H1 (cell line): ENCODE measurements at regions not wholly inside any gene's neighbourhood (a gene's known extent, or its start where the extent isn't known, plus 50 kb on each side); places are given as distances from the start of the nearest gene placed in this dataset.

Experiments used
- CTCF ChIA-PET: fragments of 300-600 bp; sonication (Branson Sonifier 250); formaldehyde crosslinking; loops from one replicate; lab custom pipeline; 2021; ENCODE audit not compliant: partially characterized antibody; lab: Charles Lee
- POLR2A ChIA-PET: fragments of 300-600 bp; sonication (Branson Sonifier 250); formaldehyde crosslinking; loops from one replicate; lab custom pipeline; 2021; ENCODE audit warnings: inconsistent platforms; ENCODE audit not compliant: partially characterized antibody; lab: Charles Lee
- DNase-seq, 2 experiments: peaks; one replicate each; pipeline versions ENCODE4 v3.0.0 to v3.0.0-alpha.2; 2010 to 2022; ENCODE audit warnings: low spot score in 2 of 2, low read depth in 1 of 2, mixed read lengths in 1 of 2
- FAIRE-seq: peaks from 2 replicates; lab custom pipeline; 2011; peaks lifted over from hg19 to GRCh38; lab: Jason Lieb, UNC
- H2AFZ ChIP-seq: 2 replicates; pipeline ENCODE4 v1.8.1; 2012; ENCODE audit warnings: low read length, inconsistent platforms
- H2AK5ac ChIP-seq: 2 replicates; pipeline ENCODE4 v1.6.1; 2013; ENCODE audit warnings: low read depth, low read length
- H2BK120ac ChIP-seq: replicated peaks from 2 replicates; pipeline ENCODE3; 2013; ENCODE audit warnings: low read depth, low read length, inconsistent platforms
- H2BK12ac ChIP-seq: 2 replicates; pipeline ENCODE4 v1.6.1; 2013; ENCODE audit warnings: low read depth, low read length
- H2BK15ac ChIP-seq: 2 replicates; pipeline ENCODE4 v1.6.1; 2013; ENCODE audit warnings: low read length
- H2BK20ac ChIP-seq: 2 replicates; pipeline ENCODE4 v1.6.1; 2013; ENCODE audit warnings: low read length
- H2BK5ac ChIP-seq: 2 replicates; pipeline ENCODE4 v1.6.1; 2013; ENCODE audit warnings: low read depth, low read length
- H3K14ac ChIP-seq: 2 replicates; pipeline ENCODE4 v1.6.1; 2013; ENCODE audit warnings: inconsistent platforms; ENCODE audit not compliant: insufficient read length
- H3K18ac ChIP-seq: 2 replicates; pipeline ENCODE4 v1.6.1; 2013; ENCODE audit warnings: low read length; ENCODE audit errors: extremely low read depth
- H3K23ac ChIP-seq: 2 replicates; pipeline ENCODE4 v1.6.1; 2013; ENCODE audit warnings: inconsistent platforms; ENCODE audit not compliant: insufficient read length
- H3K23me2 ChIP-seq: 2 replicates; pipeline ENCODE4 v1.6.1; 2013; ENCODE audit warnings: low read depth, low read length
- H3K27ac ChIP-seq: 2 replicates; pipeline ENCODE4 v1.6.1; 2011; ENCODE audit warnings: low read depth, low read length, inconsistent platforms
- H3K27me3 ChIP-seq, 4 experiments: replicated peaks in 1 of 4; 1 replicate in 1 of 4; 2 replicates in 3 of 4; pipeline versions ENCODE4 v1.6.1 to v1.8.1; 2011 to 2013; ENCODE audit warnings: low read length in 3 of 4, mild to moderate bottlenecking in 3 of 4, inconsistent platforms in 2 of 4, mixed read lengths in 2 of 4, moderate library complexity in 1 of 4; ENCODE audit not compliant: control insufficient read depth in 3 of 4, insufficient read depth in 3 of 4; ENCODE audit errors: extremely low read depth in 1 of 4
- H3K36me3 ChIP-seq, 4 experiments: 2 replicates each; pipeline versions ENCODE4 v1.6.1 to v1.8.1; 2011 to 2013; ENCODE audit warnings: mild to moderate bottlenecking in 4 of 4, low read length in 3 of 4, moderate library complexity in 2 of 4, control low read depth in 1 of 4, inconsistent platforms in 1 of 4; ENCODE audit not compliant: insufficient read depth in 4 of 4, control insufficient read depth in 2 of 4
- H3K4ac ChIP-seq: replicated peaks from 2 replicates; pipeline ENCODE3; 2013; ENCODE audit warnings: low read length, low read depth, mixed read lengths, inconsistent platforms; ENCODE audit not compliant: insufficient read length
- H3K4me1 ChIP-seq, 4 experiments: replicated peaks in 1 of 4; 1 replicate in 1 of 4; 2 replicates in 3 of 4; pipeline versions ENCODE4 v1.6.1 to v1.8.1; 2011 to 2013; ENCODE audit warnings: low read length in 3 of 4, inconsistent platforms in 2 of 4, mixed read lengths in 1 of 4; ENCODE audit not compliant: insufficient read depth in 4 of 4, control insufficient read depth in 3 of 4
- H3K4me2 ChIP-seq, 2 experiments: 2 replicates each; pipeline versions ENCODE4 v1.6.1 to v1.8.1; 2011 to 2013; ENCODE audit warnings: low read depth in 2 of 2, low read length in 2 of 2, control low read depth in 1 of 2, inconsistent platforms in 1 of 2, mild to moderate bottlenecking in 1 of 2; ENCODE audit not compliant: insufficient read depth in 1 of 2
- H3K4me3 ChIP-seq, 4 experiments: fragments of 200-600, 300-600 bp in 1 of 4; sonication (generic), shearing (Covaris generic), sonication (Bioruptor Twin) in 1 of 4; 2 replicates each; pipeline versions ENCODE4 v1.5.1 to v1.8.1; 2011 to 2016; ENCODE audit warnings: low read length in 4 of 4, low read depth in 3 of 4, control low read depth in 2 of 4, inconsistent platforms in 2 of 4, mild to moderate bottlenecking in 2 of 4, mixed read lengths in 1 of 4, moderate library complexity in 1 of 4; ENCODE audit not compliant: insufficient read depth in 2 of 4; ENCODE audit errors: extremely low read depth in 1 of 4
- H3K56ac ChIP-seq: replicated peaks from 2 replicates; pipeline ENCODE3; 2013; ENCODE audit warnings: low read depth, mild to moderate bottlenecking, mixed read lengths, low read length, inconsistent platforms; ENCODE audit not compliant: insufficient read length
- H3K79me1 ChIP-seq: 2 replicates; pipeline ENCODE4 v1.6.1; 2013; ENCODE audit warnings: low read depth, low read length, control low read depth
- H3K79me2 ChIP-seq, 2 experiments: 2 replicates each; pipeline versions ENCODE4 v1.6.1 to v1.8.1; 2012 to 2013; ENCODE audit warnings: low read length in 2 of 2, mild to moderate bottlenecking in 2 of 2, inconsistent platforms in 1 of 2; ENCODE audit not compliant: insufficient read depth in 2 of 2, control insufficient read depth in 1 of 2
- H3K9ac ChIP-seq, 4 experiments: replicated peaks in 1 of 4; 1 replicate in 1 of 4; 2 replicates in 3 of 4; pipeline versions ENCODE4 v1.6.1 to v1.8.1; 2011 to 2013; ENCODE audit warnings: low read depth in 3 of 4, low read length in 3 of 4, control low read depth in 2 of 4, mild to moderate bottlenecking in 2 of 4, moderate library complexity in 2 of 4, inconsistent platforms in 1 of 4; ENCODE audit errors: extremely low read depth in 1 of 4
- H3K9me3 ChIP-seq, 2 experiments: 2 replicates each; pipeline versions ENCODE4 v1.6.1 to v1.8.1; 2012 to 2013; ENCODE audit warnings: mild to moderate bottlenecking in 2 of 2, moderate library complexity in 2 of 2, control low read depth in 1 of 2, inconsistent platforms in 1 of 2, low read depth in 1 of 2, low read length in 1 of 2, mixed read lengths in 1 of 2; ENCODE audit not compliant: insufficient read depth in 2 of 2
- H4K20me1 ChIP-seq, 2 experiments: replicated peaks in 1 of 2; 2 replicates each; pipeline versions ENCODE3 to v1.8.1; 2011 to 2013; ENCODE audit warnings: inconsistent platforms in 2 of 2, low read length in 2 of 2, mild to moderate bottlenecking in 1 of 2; ENCODE audit not compliant: insufficient read depth in 2 of 2, control insufficient read depth in 1 of 2
- H4K5ac ChIP-seq: 2 replicates; pipeline ENCODE4 v1.6.1; 2013; ENCODE audit warnings: low read length, low read depth, mixed read lengths, inconsistent platforms; ENCODE audit not compliant: insufficient read length
- H4K8ac ChIP-seq: 2 replicates; pipeline ENCODE4 v1.8.0; 2013; ENCODE audit warnings: mild to moderate bottlenecking, moderate library complexity, low read length, inconsistent platforms; ENCODE audit not compliant: insufficient read depth; ENCODE audit errors: extremely low read depth
- H4K91ac ChIP-seq: replicated peaks from 2 replicates; pipeline ENCODE3; 2013; ENCODE audit warnings: low read length, mixed read lengths, inconsistent platforms; ENCODE audit not compliant: insufficient read length
- BACH1 ChIP-seq: IDR thresholded peaks from 2 replicates; pipeline ENCODE4 v1.6.1; 2012; ENCODE audit warnings: low read length, improper control_type of control experiment
- CBX5 ChIP-seq: fragments of 300-800, 300-1000 bp; sonication (generic); IDR thresholded peaks from 2 replicates; pipeline ENCODE4 v1.7.1; 2016; ENCODE audit warnings: antibody characterized with exemption, low read length, low read depth
- FOSL1 ChIP-seq: IDR thresholded peaks from 2 replicates; pipeline ENCODE4 v1.6.1; 2011; ENCODE audit warnings: mild to moderate bottlenecking, low read depth, low read length, moderate library complexity; ENCODE audit not compliant: insufficient read depth
- GABPA ChIP-seq: IDR thresholded peaks from 2 replicates; pipeline ENCODE4 v1.6.1; 2011; ENCODE audit warnings: mild to moderate bottlenecking, low read length, moderate library complexity, borderline replicate concordance; ENCODE audit not compliant: insufficient read depth
- HDAC2 ChIP-seq, 2 experiments: fragments of 300-600 bp in 1 of 2; sonication (generic) in 1 of 2; IDR thresholded peaks; 2 replicates each; pipeline ENCODE4 v1.6.1; 2011 to 2012; ENCODE audit warnings: low read depth in 2 of 2, low read length in 2 of 2, mild to moderate bottlenecking in 2 of 2, moderate library complexity in 2 of 2, borderline replicate concordance in 1 of 2, inconsistent platforms in 1 of 2
- KDM5A ChIP-seq: fragments of 200-600 bp; IDR thresholded peaks from 2 replicates; pipeline ENCODE4 v1.7.1; 2012; ENCODE audit warnings: mild to moderate bottlenecking, low read length, inconsistent platforms, mixed read lengths
- PHF8 ChIP-seq: fragments of 200-600 bp; sonication (generic); conservative IDR thresholded peaks from 2 replicates; pipeline ENCODE4 v1.7.1; 2012; ENCODE audit warnings: low read depth, mild to moderate bottlenecking, inconsistent platforms, low read length, moderate library complexity
- POLR2AphosphoS5 ChIP-seq: IDR thresholded peaks from 2 replicates; pipeline ENCODE4 v1.6.1; 2011; ENCODE audit warnings: low read depth, low read length
- RFX5 ChIP-seq: IDR thresholded peaks from 2 replicates; pipeline ENCODE4 v1.6.1; 2011; ENCODE audit warnings: low read depth, low read length, improper control_type of control experiment, borderline replicate concordance
- RNF2 ChIP-seq: fragments of 200-900, 300-1000 bp; sonication (generic); IDR thresholded peaks from 2 replicates; pipeline ENCODE4 v1.7.1; 2016; ENCODE audit warnings: borderline replicate concordance, low read depth, mild to moderate bottlenecking, antibody characterized with exemption, low read length; ENCODE audit not compliant: poor library complexity, severe bottlenecking; ENCODE audit errors: missing control alignments
- RXRA ChIP-seq: IDR thresholded peaks from 2 replicates; pipeline ENCODE4 v1.6.1; 2011; ENCODE audit warnings: low read depth, mild to moderate bottlenecking, low read length, moderate library complexity; ENCODE audit not compliant: insufficient read depth
- SIRT6 ChIP-seq: IDR thresholded peaks from one replicate; pipeline ENCODE4 v1.7.1; 2012; ENCODE audit warnings: low read length, inconsistent platforms
- SIX5 ChIP-seq: IDR thresholded peaks from 2 replicates; pipeline ENCODE4 v1.6.1; 2011; ENCODE audit warnings: mild to moderate bottlenecking, low read depth, low read length
- SP1 ChIP-seq: IDR thresholded peaks from 2 replicates; pipeline ENCODE4 v1.6.1; 2011; ENCODE audit warnings: low read depth, low read length
- TAF7 ChIP-seq: optimal IDR thresholded peaks from 2 replicates; pipeline ENCODE3; 2011; ENCODE audit warnings: low read depth, mild to moderate bottlenecking, inconsistent platforms, low read length, moderate library complexity, borderline replicate concordance
- WGBS, 2 experiments: shearing (Covaris generic) in 1 of 2; methylation state at CpG; one replicate each; pipeline versions ENCODE4 v1.1.6 to v1.1.7; 2013 to 2015; ENCODE audit warnings: low lambda C conversion rate in 2 of 2, mixed read lengths in 2 of 2, inconsistent platforms in 1 of 2, low coverage in 1 of 2, missing lambda C conversion rate in 1 of 2; ENCODE audit not compliant: insufficient replicate concordance in 2 of 2, insufficient coverage in 1 of 2, insufficient read length in 1 of 2; ENCODE audit errors: extremely low coverage in 1 of 2, missing lambda C conversion rate in 1 of 2; 5-methylcytosine and 5-hydroxymethylcytosine counted together

GRCh38 chr7:155878250-155878649, 66.0 kb upstream of the SHH start:
- Histone ChIP-seq H3K4ac (no peak overlapping the region), H3K9me3 (no peaks in the 10 kb centered on the region), H2AFZ (no peak overlapping the region), H2BK12ac (no peak overlapping the region), H4K91ac (no peak overlapping the region), H4K20me1 (no peaks in the 10 kb centered on the region), H3K4me2 (no peak overlapping the region), H3K56ac (no peak overlapping the region), H3K79me2 (no peaks in the 10 kb centered on the region), H2BK20ac (no peak overlapping the region), H3K79me1 (no peaks in the 10 kb centered on the region), H3K23ac (no peak overlapping the region), H3K14ac (no peak overlapping the region), H2AK5ac (no peak overlapping the region), H3K23me2 (no peaks in the 10 kb centered on the region), H4K8ac (no peak overlapping the region), H2BK15ac (no peak overlapping the region), H3K9ac (no peak overlapping the region), H2BK5ac (no peak overlapping the region), H3K27me3 (no peaks in the 10 kb centered on the region), H3K4me1 (no peaks in the 10 kb centered on the region; a peak in 1 of 7 replicates), H3K36me3 (no peaks in the 10 kb centered on the region), H3K4me3 (no peak overlapping the region), H3K27ac (no peak overlapping the region), H4K5ac (no peak overlapping the region), H2BK120ac (no peak overlapping the region), H3K18ac (no peak overlapping the region)
- ChIA-PET CTCF (interaction anchor here (0.8 to 1.0 kb wide), 2 partner anchors 22 to 108 kb away, joined by 3 read pairs; no protein-coding TSS in a partner anchor), POLR2A (no interaction called here)
- DNase-seq (peak in 1 of 2 experiments; percentile 44), FAIRE-seq (no peak)
- WGBS, 2 experiments = 88% methylated on average over 11 of the region's 11 CpGs; no CpG with 5 or more reads in 1 of the 2 experiments
- no peak for TF ChIP-seq RFX5
- no peak for TF ChIP-seq SP1
- no peak for TF ChIP-seq GABPA
- TF ChIP-seq POLR2AphosphoS5 = no peak
- TF ChIP-seq KDM5A = no peak
- no peak for TF ChIP-seq PHF8
- TF ChIP-seq FOSL1 = no peak
- TF ChIP-seq SIX5 = no peak
- TF ChIP-seq RNF2 = no peak
- TF ChIP-seq BACH1 = no peak
- TF ChIP-seq RXRA = no peak
- TF ChIP-seq HDAC2 (IDR thresholded peaks at IDR 0.05; ENCODE audit: borderline replicate concordance in 1 of 2, low read depth in 2 of 2, low read length in 2 of 2) = no peak
- no peak for TF ChIP-seq SIRT6
- no peak for TF ChIP-seq CBX5
- TF ChIP-seq TAF7 = no peak
